ENCODE measurements at regions not wholly inside any gene's neighbourhood (a gene's known extent, or its start where the extent isn't known, plus 50 kb on each side); places are given as distances from the start of the nearest gene placed in this dataset.

DNA sequence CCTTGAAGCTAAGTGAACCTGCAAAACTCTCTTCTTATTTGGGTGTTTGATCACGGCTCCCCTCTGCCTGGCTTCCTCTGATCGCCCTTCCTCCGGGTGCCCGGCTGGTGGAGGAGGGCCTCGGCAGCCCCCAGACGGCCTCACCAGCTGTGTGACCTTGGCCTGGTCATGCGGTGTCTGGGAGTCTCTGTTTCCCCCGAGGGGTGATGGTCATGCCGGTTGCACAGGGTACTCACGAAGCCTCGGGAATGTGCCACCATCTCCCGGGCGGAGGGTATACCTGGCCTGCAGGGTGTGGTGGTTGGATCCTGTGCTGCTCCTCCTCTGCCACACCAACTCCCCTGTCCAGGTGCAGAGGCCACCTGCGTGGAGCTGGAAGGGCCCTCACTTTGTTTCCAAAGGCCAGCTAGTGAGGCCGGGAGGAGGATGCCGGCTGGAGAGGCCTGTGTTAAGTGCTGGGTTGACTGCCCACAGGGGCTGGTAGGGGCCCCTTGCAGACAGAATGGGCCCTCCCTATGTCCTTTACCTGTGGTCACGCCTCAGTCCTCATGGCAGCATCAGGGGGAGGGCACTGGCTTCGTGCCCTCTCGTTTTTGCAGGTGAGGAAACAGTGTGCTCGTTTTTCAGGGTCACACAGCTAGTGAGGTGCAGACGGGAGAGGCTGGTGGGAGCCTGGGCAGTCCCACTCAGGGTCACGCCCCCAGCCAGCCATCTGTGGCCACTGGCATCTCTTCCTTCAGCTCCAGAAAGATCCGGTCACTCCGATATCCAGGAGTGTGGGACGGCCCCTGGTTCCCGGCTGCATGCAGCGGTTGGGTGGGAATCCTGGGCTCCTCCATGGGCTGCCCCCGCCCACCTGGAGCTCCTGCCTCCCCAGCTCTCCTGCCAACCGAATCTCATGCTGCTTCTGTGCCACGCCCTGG is 148.5 kb upstream of the GSE1 start:
- TF ChIP-seq, protein P1, sequence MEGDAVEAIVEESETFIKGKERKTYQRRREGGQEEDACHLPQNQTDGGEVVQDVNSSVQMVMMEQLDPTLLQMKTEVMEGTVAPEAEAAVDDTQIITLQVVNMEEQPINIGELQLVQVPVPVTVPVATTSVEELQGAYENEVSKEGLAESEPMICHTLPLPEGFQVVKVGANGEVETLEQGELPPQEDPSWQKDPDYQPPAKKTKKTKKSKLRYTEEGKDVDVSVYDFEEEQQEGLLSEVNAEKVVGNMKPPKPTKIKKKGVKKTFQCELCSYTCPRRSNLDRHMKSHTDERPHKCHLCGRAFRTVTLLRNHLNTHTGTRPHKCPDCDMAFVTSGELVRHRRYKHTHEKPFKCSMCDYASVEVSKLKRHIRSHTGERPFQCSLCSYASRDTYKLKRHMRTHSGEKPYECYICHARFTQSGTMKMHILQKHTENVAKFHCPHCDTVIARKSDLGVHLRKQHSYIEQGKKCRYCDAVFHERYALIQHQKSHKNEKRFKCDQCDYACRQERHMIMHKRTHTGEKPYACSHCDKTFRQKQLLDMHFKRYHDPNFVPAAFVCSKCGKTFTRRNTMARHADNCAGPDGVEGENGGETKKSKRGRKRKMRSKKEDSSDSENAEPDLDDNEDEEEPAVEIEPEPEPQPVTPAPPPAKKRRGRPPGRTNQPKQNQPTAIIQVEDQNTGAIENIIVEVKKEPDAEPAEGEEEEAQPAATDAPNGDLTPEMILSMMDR (IDR thresholded peaks at IDR 0.05): no peak
- no peak for TF ChIP-seq POLR2AphosphoS5 (IDR thresholded peaks at IDR 0.05; ENCODE audit: low read depth, low read length)
